ENCODE measurements at regions not wholly inside any gene's neighbourhood (a gene's known extent, or its start where the extent isn't known, plus 50 kb on each side); places are given as distances from the start of the nearest gene placed in this dataset.
"Not testable (repeated sequence)": the region's sequence is repeated elsewhere in the genome, so short reads cannot be mapped to it uniquely, and the experiment has no call there.

DNA sequence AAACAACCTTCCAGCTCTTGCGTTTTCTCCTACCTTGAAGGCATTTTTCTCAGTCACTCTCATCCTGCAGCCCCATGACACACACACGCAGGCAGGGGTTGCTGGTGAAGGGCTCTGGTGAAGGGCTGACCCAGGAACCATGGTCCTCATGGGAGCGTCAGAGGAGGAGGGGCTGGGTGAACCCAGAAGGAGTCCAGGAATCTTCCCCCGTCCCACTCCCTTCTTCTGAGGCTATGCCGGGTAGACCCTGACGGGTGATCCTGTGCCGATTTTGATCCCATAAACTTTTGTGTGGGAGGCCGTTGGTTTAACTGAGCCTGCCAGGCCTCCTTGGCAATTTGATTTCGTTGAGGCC is 278.4 kb upstream of the FOXF1 start:
- ATAC-seq (ENCODE audit: low read depth), result no peak
- no peak overlapping the region for H3K4me3 ChIP-seq (ENCODE audit: severe bottlenecking)
- no peaks in the 10 kb centered on the region for H3K36me3 ChIP-seq (ENCODE audit: low read depth)
- H3K4me1 ChIP-seq (ENCODE audit: insufficient read depth, poor library complexity, severe bottlenecking), result no peaks in the 10 kb centered on the region
- H3K9me3 ChIP-seq (ENCODE audit: severe bottlenecking), result no peaks in the 10 kb centered on the region
- no peak overlapping the region for H3K27ac ChIP-seq (ENCODE audit: poor library complexity, severe bottlenecking)
- peaks cover 23% of the 10 kb centered on the region for H3K27me3 ChIP-seq (ENCODE audit: insufficient read depth, poor library complexity, severe bottlenecking)
- TF ChIP-seq, protein P1, sequence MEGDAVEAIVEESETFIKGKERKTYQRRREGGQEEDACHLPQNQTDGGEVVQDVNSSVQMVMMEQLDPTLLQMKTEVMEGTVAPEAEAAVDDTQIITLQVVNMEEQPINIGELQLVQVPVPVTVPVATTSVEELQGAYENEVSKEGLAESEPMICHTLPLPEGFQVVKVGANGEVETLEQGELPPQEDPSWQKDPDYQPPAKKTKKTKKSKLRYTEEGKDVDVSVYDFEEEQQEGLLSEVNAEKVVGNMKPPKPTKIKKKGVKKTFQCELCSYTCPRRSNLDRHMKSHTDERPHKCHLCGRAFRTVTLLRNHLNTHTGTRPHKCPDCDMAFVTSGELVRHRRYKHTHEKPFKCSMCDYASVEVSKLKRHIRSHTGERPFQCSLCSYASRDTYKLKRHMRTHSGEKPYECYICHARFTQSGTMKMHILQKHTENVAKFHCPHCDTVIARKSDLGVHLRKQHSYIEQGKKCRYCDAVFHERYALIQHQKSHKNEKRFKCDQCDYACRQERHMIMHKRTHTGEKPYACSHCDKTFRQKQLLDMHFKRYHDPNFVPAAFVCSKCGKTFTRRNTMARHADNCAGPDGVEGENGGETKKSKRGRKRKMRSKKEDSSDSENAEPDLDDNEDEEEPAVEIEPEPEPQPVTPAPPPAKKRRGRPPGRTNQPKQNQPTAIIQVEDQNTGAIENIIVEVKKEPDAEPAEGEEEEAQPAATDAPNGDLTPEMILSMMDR (IDR thresholded peaks at IDR 0.05; ENCODE audit: poor library complexity, severe bottlenecking), result no peak
- peak; percentile 20 for DNase-seq (ENCODE audit: low spot score)

DNA sequence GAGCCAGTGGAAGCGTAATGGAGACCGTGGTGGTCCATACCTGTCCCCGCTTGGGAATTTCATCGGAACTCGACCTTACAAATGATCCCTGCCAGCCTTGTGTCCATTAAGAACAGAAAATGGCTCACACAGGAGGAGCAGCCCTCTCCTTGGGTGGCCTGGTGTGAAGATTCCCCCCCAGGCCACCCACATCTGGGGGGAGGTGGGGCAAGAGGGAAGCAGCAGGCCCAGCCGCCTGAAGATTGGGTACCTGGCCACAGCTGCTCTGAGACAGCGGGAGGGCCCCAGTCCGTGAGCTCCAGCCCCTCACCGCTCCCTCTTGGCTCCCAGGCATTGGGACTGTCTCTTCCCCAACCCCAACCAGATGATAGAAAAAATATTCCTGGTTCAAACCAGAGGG is 277.8 kb upstream of the FOXF1 start:
- Histone ChIP-seq H3K27me3 (ENCODE audit: insufficient read depth, poor library complexity, severe bottlenecking) (peaks cover 19% of the 10 kb centered on the region), H3K4me1 (ENCODE audit: insufficient read depth, poor library complexity, severe bottlenecking) (no peaks in the 10 kb centered on the region), H3K4me3 (ENCODE audit: severe bottlenecking) (no peak overlapping the region), H3K36me3 (ENCODE audit: low read depth) (no peaks in the 10 kb centered on the region), H3K27ac (ENCODE audit: poor library complexity, severe bottlenecking) (no peak overlapping the region), H3K9me3 (ENCODE audit: severe bottlenecking) (no peaks in the 10 kb centered on the region)
- ATAC-seq (ENCODE audit: low read depth), result no peak
- TF ChIP-seq, protein P1 (IDR thresholded peaks at IDR 0.05; ENCODE audit: poor library complexity, severe bottlenecking), result no peak
- peak; percentile 38 for DNase-seq (ENCODE audit: low spot score)

DNA sequence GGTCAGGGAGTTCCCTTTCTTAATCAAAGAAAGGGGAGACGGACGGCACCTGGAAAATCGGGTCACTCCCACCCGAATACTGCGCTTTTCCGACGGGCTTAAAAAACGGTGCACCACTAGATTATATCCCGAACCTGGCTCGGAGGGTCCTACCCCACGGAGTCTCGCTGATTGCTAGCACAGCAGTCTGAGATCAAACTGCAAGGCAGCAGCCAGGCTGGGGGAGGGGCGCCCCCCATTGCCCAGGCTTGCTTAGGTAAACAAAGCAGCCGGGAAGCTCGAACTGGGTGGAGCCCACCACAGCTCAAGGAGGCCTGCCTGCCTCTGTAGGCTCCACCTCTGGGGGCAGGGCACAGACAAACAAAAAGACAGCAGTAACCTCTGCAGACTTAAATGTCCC is 276.8 kb upstream of the FOXF1 start:
- H3K27ac ChIP-seq (ENCODE audit: poor library complexity, severe bottlenecking); H3K36me3 ChIP-seq (ENCODE audit: low read depth); DNase-seq (ENCODE audit: low spot score); H3K9me3 ChIP-seq (ENCODE audit: severe bottlenecking); H3K4me3 ChIP-seq (ENCODE audit: severe bottlenecking); H3K4me1 ChIP-seq (ENCODE audit: insufficient read depth, poor library complexity, severe bottlenecking); ATAC-seq (ENCODE audit: low read depth): not testable (repeated sequence)
- peaks cover 10% of the 10 kb centered on the region for H3K27me3 ChIP-seq (ENCODE audit: insufficient read depth, poor library complexity, severe bottlenecking)

DNA sequence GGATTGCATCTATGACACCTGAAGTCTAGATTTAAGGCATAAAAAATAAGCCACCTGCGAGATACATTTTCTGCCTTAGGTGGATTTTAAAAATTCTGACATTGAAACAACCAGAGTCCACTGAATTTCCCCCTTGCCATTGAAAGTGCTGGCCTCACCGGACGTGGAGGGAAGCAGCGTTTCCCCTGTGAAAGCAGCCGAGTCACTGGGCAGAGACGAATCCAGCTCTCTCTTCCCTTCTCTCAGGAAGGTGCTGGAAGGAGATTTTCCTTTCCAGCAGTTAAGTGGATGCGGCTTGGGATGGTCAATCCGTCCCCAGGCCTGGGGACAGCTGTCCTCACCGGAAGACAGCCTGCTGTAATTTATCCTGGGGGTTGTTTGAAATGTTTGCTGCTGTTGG is 270.9 kb upstream of the FOXF1 start:
- no peak overlapping the region for H3K4me3 ChIP-seq (ENCODE audit: severe bottlenecking)
- H3K27me3 ChIP-seq (ENCODE audit: insufficient read depth, poor library complexity, severe bottlenecking), result peaks cover 52% of the 10 kb centered on the region
- H3K9me3 ChIP-seq (ENCODE audit: severe bottlenecking), result no peaks in the 10 kb centered on the region
- no peak overlapping the region for H3K27ac ChIP-seq (ENCODE audit: poor library complexity, severe bottlenecking)
- no peaks in the 10 kb centered on the region for H3K4me1 ChIP-seq (ENCODE audit: insufficient read depth, poor library complexity, severe bottlenecking)
- ATAC-seq (ENCODE audit: low read depth), result no peak
- H3K36me3 ChIP-seq (ENCODE audit: low read depth), result no peaks in the 10 kb centered on the region
- TF ChIP-seq, protein P1 (IDR thresholded peaks at IDR 0.05; ENCODE audit: poor library complexity, severe bottlenecking), result no peak
- DNase-seq (ENCODE audit: low spot score), result no peak

DNA sequence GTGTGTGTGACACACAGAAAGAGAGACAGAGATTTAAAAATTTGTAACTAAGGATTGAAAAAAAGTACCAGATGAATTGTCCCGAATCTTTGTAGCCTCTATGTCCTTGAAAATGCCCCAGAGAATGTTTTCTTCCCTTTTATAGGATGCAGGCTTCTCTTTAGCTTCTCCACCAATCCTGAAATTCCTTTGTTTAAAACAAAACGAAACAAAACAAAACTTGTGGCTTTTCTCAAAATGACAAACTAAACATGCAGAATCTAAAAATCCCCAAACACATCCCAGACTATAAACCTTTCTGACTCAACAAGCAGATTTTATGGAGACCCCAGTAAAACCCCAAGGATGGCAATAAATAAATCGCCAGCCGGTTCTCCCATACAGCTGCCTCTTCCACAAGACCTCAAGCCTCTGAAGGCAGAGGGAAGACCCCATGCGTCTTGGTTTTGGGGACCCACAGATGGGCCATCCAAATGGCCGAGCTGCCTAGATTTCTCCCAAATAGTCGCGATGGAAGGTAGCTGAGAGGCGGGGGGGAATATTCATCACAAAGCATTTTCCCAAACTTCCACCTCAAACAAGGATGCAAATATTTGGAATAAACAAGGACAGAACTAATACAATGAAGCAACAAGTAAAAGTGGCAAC is 269.5 kb upstream of the FOXF1 start:
- peaks cover 67% of the 10 kb centered on the region for H3K27me3 ChIP-seq (ENCODE audit: insufficient read depth, poor library complexity, severe bottlenecking)
- H3K36me3 ChIP-seq (ENCODE audit: low read depth), result no peaks in the 10 kb centered on the region
- DNase-seq (ENCODE audit: low spot score), result no peak
- TF ChIP-seq, protein P1 (IDR thresholded peaks at IDR 0.05; ENCODE audit: poor library complexity, severe bottlenecking), result no peak
- H3K4me1 ChIP-seq (ENCODE audit: insufficient read depth, poor library complexity, severe bottlenecking), result no peaks in the 10 kb centered on the region
- no peak overlapping the region for H3K27ac ChIP-seq (ENCODE audit: poor library complexity, severe bottlenecking)
- no peak for ATAC-seq (ENCODE audit: low read depth)
- H3K4me3 ChIP-seq (ENCODE audit: severe bottlenecking), result no peak overlapping the region
- H3K9me3 ChIP-seq (ENCODE audit: severe bottlenecking), result no peaks in the 10 kb centered on the region
